H9 (cell line): ENCODE measurements at regions not wholly inside any gene's neighbourhood (a gene's known extent, or its start where the extent isn't known, plus 50 kb on each side); places are given as distances from the start of the nearest gene placed in this dataset.

ENCODE experiments used
- DNase-seq: peaks from one replicate; pipeline ENCODE4 v3.0.0-alpha.2; 2017
- H2AFZ ChIP-seq: one replicate; pipeline ENCODE4 v1.6.1; 2013; ENCODE audit warnings: mild to moderate bottlenecking, low read length, control low read depth, moderate library complexity
- H2AK5ac ChIP-seq: 2 replicates; pipeline ENCODE4 v1.6.1; 2013; ENCODE audit warnings: low read length, control low read depth, mixed read lengths; ENCODE audit not compliant: insufficient read length
- H2BK120ac ChIP-seq: one replicate; pipeline ENCODE4 v1.6.1; 2013; ENCODE audit warnings: low read depth, mild to moderate bottlenecking, low read length, control low read depth, inconsistent platforms; ENCODE audit not compliant: poor library complexity, severe bottlenecking
- H2BK12ac ChIP-seq: 2 replicates; pipeline ENCODE4 v1.6.1; 2013; ENCODE audit warnings: low read length, control low read depth, mixed read lengths, low read depth; ENCODE audit not compliant: insufficient read length
- H2BK15ac ChIP-seq: 2 replicates; pipeline ENCODE4 v1.6.1; 2013; ENCODE audit warnings: low read depth, low read length, control low read depth
- H2BK20ac ChIP-seq: one replicate; pipeline ENCODE4 v1.6.1; 2013; ENCODE audit warnings: low read depth, mild to moderate bottlenecking, low read length, control low read depth, inconsistent platforms; ENCODE audit not compliant: poor library complexity, severe bottlenecking
- H2BK5ac ChIP-seq: 2 replicates; pipeline ENCODE4 v1.6.1; 2013; ENCODE audit warnings: low read length, control low read depth, mixed read lengths; ENCODE audit not compliant: insufficient read length
- H3K14ac ChIP-seq: 2 replicates; pipeline ENCODE4 v1.6.1; 2013; ENCODE audit warnings: low read length, control low read depth; ENCODE audit not compliant: insufficient read depth
- H3K18ac ChIP-seq: 2 replicates; pipeline ENCODE4 v1.6.1; 2013; ENCODE audit warnings: low read depth, mild to moderate bottlenecking, mixed read lengths, low read length, control low read depth; ENCODE audit not compliant: insufficient read length
- H3K23ac ChIP-seq: 2 replicates; pipeline ENCODE4 v1.6.1; 2013; ENCODE audit warnings: low read length, control low read depth, mixed read lengths, low read depth; ENCODE audit not compliant: insufficient read length
- H3K23me2 ChIP-seq: 2 replicates; pipeline ENCODE4 v1.6.1; 2013; ENCODE audit warnings: low read depth, mild to moderate bottlenecking, mixed read lengths, low read length, control low read depth; ENCODE audit not compliant: insufficient read length, poor library complexity, severe bottlenecking
- H3K27ac ChIP-seq: 2 replicates; pipeline ENCODE4 v1.5.1; 2013; ENCODE audit warnings: low read length, control low read depth, mixed read lengths, low read depth; ENCODE audit not compliant: insufficient read length
- H3K27me3 ChIP-seq: 2 replicates; pipeline ENCODE4 v1.6.1; 2013; ENCODE audit warnings: low read length, control low read depth, inconsistent platforms; ENCODE audit not compliant: insufficient read depth
- H3K4ac ChIP-seq: 2 replicates; pipeline ENCODE4 v1.6.1; 2013; ENCODE audit warnings: low read depth, mild to moderate bottlenecking, control low read depth, inconsistent platforms, low read length, moderate library complexity
- H3K4me1 ChIP-seq: 2 replicates; pipeline ENCODE4 v1.6.1; 2013; ENCODE audit warnings: low read length, control low read depth, inconsistent platforms; ENCODE audit not compliant: insufficient read depth
- H3K4me2 ChIP-seq: 2 replicates; pipeline ENCODE4 v1.6.1; 2013; ENCODE audit warnings: low read length, control low read depth, mixed read lengths; ENCODE audit not compliant: insufficient read length, insufficient read depth
- H3K56ac ChIP-seq: 2 replicates; pipeline ENCODE4 v1.6.1; 2013; ENCODE audit warnings: low read depth, mild to moderate bottlenecking, mixed read lengths, low read length, control low read depth; ENCODE audit not compliant: insufficient read length
- H3K79me1 ChIP-seq: 2 replicates; pipeline ENCODE4 v1.6.1; 2013; ENCODE audit warnings: low read depth, mild to moderate bottlenecking, moderate library complexity, low read length, control low read depth, inconsistent platforms; ENCODE audit not compliant: insufficient read depth, poor library complexity, severe bottlenecking
- H3K79me2 ChIP-seq: 2 replicates; pipeline ENCODE4 v1.6.1; 2013; ENCODE audit warnings: low read length, control low read depth, inconsistent platforms; ENCODE audit not compliant: insufficient read depth
- H3K9ac ChIP-seq: 2 replicates; pipeline ENCODE4 v1.6.1; 2013; ENCODE audit warnings: low read length, control low read depth, mixed read lengths; ENCODE audit not compliant: insufficient read length; ENCODE audit errors: extremely low read depth
- H3K9me3 ChIP-seq: one replicate; pipeline ENCODE4 v1.6.1; 2013; ENCODE audit warnings: low read depth, low read length, inconsistent platforms; ENCODE audit not compliant: control insufficient read depth
- H3T11ph ChIP-seq: one replicate; pipeline ENCODE4 v1.6.1; 2013; ENCODE audit warnings: mild to moderate bottlenecking, low read length, control low read depth, inconsistent platforms
- H4K20me1 ChIP-seq: one replicate; pipeline ENCODE4 v1.6.1; 2013; ENCODE audit not compliant: control insufficient read depth, insufficient read length, insufficient read depth
- H4K5ac ChIP-seq: 2 replicates; pipeline ENCODE4 v1.6.1; 2013; ENCODE audit warnings: low read depth, mild to moderate bottlenecking, mixed read lengths, low read length, control low read depth; ENCODE audit not compliant: insufficient read length
- H4K8ac ChIP-seq: replicated peaks from 2 replicates; pipeline ENCODE4 v1.6.1; 2013; ENCODE audit warnings: low read length, control low read depth, mixed read lengths, low read depth; ENCODE audit not compliant: insufficient read length
- H4K91ac ChIP-seq: 2 replicates; pipeline ENCODE4 v1.6.1; 2013; ENCODE audit warnings: low read depth, mild to moderate bottlenecking, moderate library complexity, mixed read lengths, low read length, control low read depth; ENCODE audit not compliant: insufficient read length
- H3K27ac Mint-ChIP-seq, 3 experiments: 2 replicates in 2 of 3; 3 replicates in 1 of 3; pipeline ENCODE4 v1.8.0; 2020 to 2021; ENCODE audit warnings: mixed read lengths in 3 of 3, mild to moderate bottlenecking in 1 of 3, moderate library complexity in 1 of 3
- H3K27me3 Mint-ChIP-seq: 2 replicates; pipeline ENCODE4 v1.8.0; 2021; ENCODE audit warnings: low read depth, mild to moderate bottlenecking, moderate library complexity, mixed read lengths
- H3K36me3 Mint-ChIP-seq, 3 experiments: 2 replicates in 2 of 3; 3 replicates in 1 of 3; pipeline ENCODE4 v1.8.0; 2020 to 2021; ENCODE audit warnings: low read depth in 3 of 3, mixed read lengths in 3 of 3; ENCODE audit not compliant: insufficient read depth in 1 of 3
- H3K4me1 Mint-ChIP-seq, 2 experiments: 2 replicates each; pipeline ENCODE4 v1.8.0; 2020; ENCODE audit warnings: mixed read lengths in 2 of 2
- H3K4me3 Mint-ChIP-seq, 2 experiments: 2 replicates in 1 of 2; 3 replicates in 1 of 2; pipeline ENCODE4 v1.8.0; 2020 to 2021; ENCODE audit warnings: mild to moderate bottlenecking in 2 of 2, mixed read lengths in 2 of 2, moderate library complexity in 1 of 2
- H3K9me3 Mint-ChIP-seq, 2 experiments: 2 replicates in 1 of 2; 3 replicates in 1 of 2; pipeline ENCODE4 v1.8.0; 2020; ENCODE audit warnings: mild to moderate bottlenecking in 2 of 2, mixed read lengths in 2 of 2, moderate library complexity in 1 of 2
- CTCF ChIP-seq: fragments of 200-600 bp; sonication (generic); conservative IDR thresholded peaks from 3 replicates; pipeline ENCODE4 v1.8.0; 2021; ENCODE audit warnings: antibody characterized with exemption, mild to moderate bottlenecking
- WGBS: extraction: QIAGEN DNeasy Blood & Tissue Kit; methylation state at CpG from one replicate; pipeline ENCODE4 v1.1.7; 2013; ENCODE audit warnings: missing lambda C conversion rate, low lambda C conversion rate, mixed read lengths; ENCODE audit not compliant: insufficient read length; ENCODE audit errors: extremely low coverage; 5-methylcytosine and 5-hydroxymethylcytosine counted together

DNA sequence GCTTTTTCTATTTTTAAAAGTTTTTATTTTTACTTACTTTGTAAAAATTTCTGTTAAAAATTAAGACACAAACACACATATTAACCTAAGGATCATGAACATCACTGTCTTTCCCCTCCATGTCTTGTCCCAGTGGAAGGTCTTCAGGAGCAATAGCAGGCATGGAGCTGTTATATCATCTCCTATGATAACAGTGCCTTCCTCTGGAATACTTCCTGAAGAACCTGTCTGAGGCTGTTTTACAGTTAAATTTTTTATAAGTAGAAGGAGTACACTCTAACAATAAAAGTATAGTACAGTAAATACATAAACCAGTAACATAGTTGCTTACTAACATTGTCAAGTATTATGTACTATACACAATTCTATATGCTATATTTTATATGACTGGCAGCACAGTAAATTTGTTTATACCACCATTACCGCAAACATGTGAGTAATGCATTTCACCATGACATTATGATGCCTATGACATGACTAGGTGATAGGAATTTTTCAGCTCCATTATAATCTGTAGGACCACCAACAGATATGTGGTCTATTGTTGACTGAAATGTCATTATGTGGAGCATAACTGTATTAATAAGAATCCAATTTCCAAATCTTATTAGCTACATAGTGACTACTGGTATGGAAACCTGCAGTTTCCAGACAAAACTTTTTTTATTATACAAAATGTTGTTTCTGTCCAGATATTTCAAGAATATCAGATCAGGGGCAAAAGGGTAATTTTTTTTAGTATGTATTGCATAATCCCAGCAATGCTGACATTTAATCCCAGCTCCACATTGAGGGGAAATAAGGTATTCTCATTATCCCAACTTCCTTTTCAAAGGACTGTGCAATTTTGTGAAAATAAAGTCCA, 337.2 kb upstream of the SLC39A10 start:
- no peak overlapping the region for H2AFZ ChIP-seq
- WGBS, result no CpG with 5 or more reads among the region's 1 CpG
- H3K9me3 Mint-ChIP-seq, result no peaks in the 10 kb centered on the region

More for the DNA sequence above, 337.2 kb upstream of the SLC39A10 start:
- Histone ChIP-seq H3K27ac (no peak overlapping the region), H3K14ac (no peak overlapping the region), H2BK20ac (no peak overlapping the region), H3K79me1 (no peaks in the 10 kb centered on the region), H2AK5ac (no peak overlapping the region), H4K91ac (no peak overlapping the region), H2BK12ac (no peak overlapping the region), H3K9ac (no peak overlapping the region), H3K27me3 (no peaks in the 10 kb centered on the region), H4K8ac (no peak overlapping the region), H2BK15ac (no peak overlapping the region), H3K4me1 (no peaks in the 10 kb centered on the region), H3K4me2 (no peak overlapping the region), H2BK5ac (no peak overlapping the region), H3K23ac (no peak overlapping the region), H3K18ac (no peak overlapping the region), H3K4ac (no peak overlapping the region), H3T11ph (no peak overlapping the region), H4K5ac (no peak overlapping the region), H3K79me2 (no peaks in the 10 kb centered on the region), H3K56ac (no peak overlapping the region), H4K20me1 (no peaks in the 10 kb centered on the region), H3K9me3 (no peaks in the 10 kb centered on the region), H2BK120ac (no peak overlapping the region), H3K23me2 (no peaks in the 10 kb centered on the region)
- DNase-seq, result no peak
- Mint-ChIP-seq H3K4me3 (no peak overlapping the region), H3K27ac (no peak overlapping the region), H3K27me3 (no peaks in the 10 kb centered on the region), H3K36me3 (no peaks in the 10 kb centered on the region), H3K4me1 (no peaks in the 10 kb centered on the region)
- TF ChIP-seq CTCF, result no peak
